ENCODE measurements at regions not wholly inside any gene's neighbourhood (a gene's known extent, or its start where the extent isn't known, plus 50 kb on each side); places are given as distances from the start of the nearest gene placed in this dataset.
A peak's percentile ranks its signal among the peaks of the same experiment; 100 is the strongest.
"Not testable (repeated sequence)": the region's sequence is repeated elsewhere in the genome, so short reads cannot be mapped to it uniquely, and the experiment has no call there.

- H3K9me3 ChIP-seq (replicated peaks; ENCODE audit: control insufficient read depth, insufficient read depth, low read depth, low read length): no peaks in the 10 kb centered on the region
- WGBS (ENCODE audit: insufficient coverage, low coverage, missing lambda C conversion rate): 0% methylated on average over 5 of the region's 5 CpGs
- H3K36me3 ChIP-seq (ENCODE audit: control insufficient read depth, insufficient read depth, low read length): no peaks in the 10 kb centered on the region
- H2AFZ ChIP-seq (ENCODE audit: low read depth, low read length): no peak overlapping the region
- CTCF ChIA-PET (ENCODE audit: low intra/inter-chr PET ratio): no interaction called here
- H3K27me3 ChIP-seq (ENCODE audit: control insufficient read depth in 2 of 2, insufficient read depth in 2 of 2, low read length in 2 of 2): no peaks in the 10 kb centered on the region
- no peak for ATAC-seq
- no TSS peak for BruUV-seq (replicated peaks)
- no peaks in the 10 kb centered on the region for H4K20me1 ChIP-seq (replicated peaks; ENCODE audit: control insufficient read depth, insufficient read depth, low read length)
- H3K9me1 ChIP-seq (ENCODE audit: control insufficient read depth, insufficient read depth, low read length): no peaks in the 10 kb centered on the region
- no peak for DNase-seq (ENCODE audit: extremely low read depth in 1 of 4, low spot score in 3 of 4)
- H3K9ac ChIP-seq (ENCODE audit: insufficient read depth in 1 of 2, low read depth in 2 of 2, low read length in 2 of 2): no peak overlapping the region
- no peaks in the 10 kb centered on the region for H3K4me1 ChIP-seq (replicated peaks in 1 of 2; ENCODE audit: control insufficient read depth in 2 of 2, insufficient read depth in 2 of 2, low read length in 2 of 2)
- H3K27ac ChIP-seq (ENCODE audit: extremely low read depth, low read depth, low read length): no peak overlapping the region
- no peaks in the 10 kb centered on the region for H3K79me2 ChIP-seq (ENCODE audit: control insufficient read depth, insufficient read depth, low read length)
- POLR2A ChIA-PET: no interaction called here
- intact Hi-C loops (cut with micrococcal nuclease): no loop called here
- TF ChIP-seq, protein P1, sequence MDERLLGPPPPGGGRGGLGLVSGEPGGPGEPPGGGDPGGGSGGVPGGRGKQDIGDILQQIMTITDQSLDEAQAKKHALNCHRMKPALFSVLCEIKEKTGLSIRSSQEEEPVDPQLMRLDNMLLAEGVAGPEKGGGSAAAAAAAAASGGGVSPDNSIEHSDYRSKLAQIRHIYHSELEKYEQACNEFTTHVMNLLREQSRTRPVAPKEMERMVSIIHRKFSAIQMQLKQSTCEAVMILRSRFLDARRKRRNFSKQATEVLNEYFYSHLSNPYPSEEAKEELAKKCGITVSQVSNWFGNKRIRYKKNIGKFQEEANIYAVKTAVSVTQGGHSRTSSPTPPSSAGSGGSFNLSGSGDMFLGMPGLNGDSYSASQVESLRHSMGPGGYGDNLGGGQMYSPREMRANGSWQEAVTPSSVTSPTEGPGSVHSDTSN (CRISPR knock-in tag; IDR thresholded peaks at IDR 0.05; ENCODE audit: low read depth): no peak
- TF ChIP-seq, protein P1 (tag; conservative IDR thresholded peaks at IDR 0.05; ENCODE audit: low read depth): peak; percentile 49; the same call in 1 of the 2 replicates
- TF ChIP-seq HOXB6 (CRISPR knock-in tag; IDR thresholded peaks at IDR 0.05; ENCODE audit: borderline replicate concordance): no peak
- no peak for FAIRE-seq
- in situ Hi-C loops (cut with MboI): no loop called here
- no peak overlapping the region for H3K4me3 ChIP-seq
- no peak overlapping the region for H3K4me2 ChIP-seq (ENCODE audit: insufficient read depth, low read length)
These were observed 192.7 kb downstream of the RCHY1 start for GRCh38 chr4:75321484-75321883.

DNA sequence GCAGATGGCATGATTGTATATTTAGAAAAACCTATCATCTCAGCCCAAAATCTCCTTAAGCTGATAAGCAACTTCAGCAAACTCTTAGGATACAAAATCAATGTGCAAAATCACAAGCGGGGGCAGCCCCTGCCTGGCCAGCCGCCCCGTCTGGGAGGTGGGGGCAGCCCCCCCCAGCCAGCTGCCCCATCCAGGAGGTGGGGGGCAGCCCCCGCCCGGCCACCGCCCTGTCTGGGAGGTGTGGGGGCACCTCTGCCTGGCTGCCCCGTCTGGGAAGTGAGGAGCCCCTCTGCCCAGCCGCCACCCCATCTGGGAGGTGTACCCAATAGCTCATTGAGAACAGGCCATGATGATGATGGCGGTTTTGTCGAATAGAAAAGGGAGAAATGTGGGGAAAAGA is 196.6 kb downstream of the RCHY1 start:
- H3K9me3 ChIP-seq (replicated peaks; ENCODE audit: control insufficient read depth, insufficient read depth, low read depth, low read length); H3K9ac ChIP-seq (ENCODE audit: insufficient read depth in 1 of 2, low read depth in 2 of 2, low read length in 2 of 2); intact Hi-C loops (cut with micrococcal nuclease); H3K79me2 ChIP-seq (ENCODE audit: control insufficient read depth, insufficient read depth, low read length); H3K4me3 ChIP-seq; in situ Hi-C loops (cut with MboI); H3K27ac ChIP-seq (ENCODE audit: extremely low read depth, low read depth, low read length); H3K4me1 ChIP-seq (replicated peaks in 1 of 2; ENCODE audit: control insufficient read depth in 2 of 2, insufficient read depth in 2 of 2, low read length in 2 of 2); H3K9me1 ChIP-seq (ENCODE audit: control insufficient read depth, insufficient read depth, low read length); CTCF ChIA-PET (ENCODE audit: low intra/inter-chr PET ratio); H2AFZ ChIP-seq (ENCODE audit: low read depth, low read length); ATAC-seq; BruUV-seq (replicated peaks); FAIRE-seq; POLR2A ChIA-PET; DNase-seq (ENCODE audit: extremely low read depth in 1 of 4, low spot score in 3 of 4); H3K27me3 ChIP-seq (ENCODE audit: control insufficient read depth in 2 of 2, insufficient read depth in 2 of 2, low read length in 2 of 2); H3K4me2 ChIP-seq (ENCODE audit: insufficient read depth, low read length); H4K20me1 ChIP-seq (replicated peaks; ENCODE audit: control insufficient read depth, insufficient read depth, low read length); H3K36me3 ChIP-seq (ENCODE audit: control insufficient read depth, insufficient read depth, low read length): not testable (repeated sequence)
- 0% methylated on average over 5 of the region's 10 CpGs for WGBS (ENCODE audit: insufficient coverage, low coverage, missing lambda C conversion rate)
